GM18498 (cell line): ENCODE measurements at regions not wholly inside any gene's neighbourhood (a gene's known extent, or its start where the extent isn't known, plus 50 kb on each side); places are given as distances from the start of the nearest gene placed in this dataset.
"Not testable (repeated sequence)": the region's sequence is repeated elsewhere in the genome, so short reads cannot be mapped to it uniquely, and the experiment has no call there.

Experiments used
- ATAC-seq: cut with Tn5 transposase; IDR thresholded peaks from one replicate; pipeline ENCODE4 v1.9.1; 2021; ENCODE audit warnings: mild to moderate bottlenecking, moderate library complexity; ENCODE audit not compliant: unreplicated experiment

DNA sequence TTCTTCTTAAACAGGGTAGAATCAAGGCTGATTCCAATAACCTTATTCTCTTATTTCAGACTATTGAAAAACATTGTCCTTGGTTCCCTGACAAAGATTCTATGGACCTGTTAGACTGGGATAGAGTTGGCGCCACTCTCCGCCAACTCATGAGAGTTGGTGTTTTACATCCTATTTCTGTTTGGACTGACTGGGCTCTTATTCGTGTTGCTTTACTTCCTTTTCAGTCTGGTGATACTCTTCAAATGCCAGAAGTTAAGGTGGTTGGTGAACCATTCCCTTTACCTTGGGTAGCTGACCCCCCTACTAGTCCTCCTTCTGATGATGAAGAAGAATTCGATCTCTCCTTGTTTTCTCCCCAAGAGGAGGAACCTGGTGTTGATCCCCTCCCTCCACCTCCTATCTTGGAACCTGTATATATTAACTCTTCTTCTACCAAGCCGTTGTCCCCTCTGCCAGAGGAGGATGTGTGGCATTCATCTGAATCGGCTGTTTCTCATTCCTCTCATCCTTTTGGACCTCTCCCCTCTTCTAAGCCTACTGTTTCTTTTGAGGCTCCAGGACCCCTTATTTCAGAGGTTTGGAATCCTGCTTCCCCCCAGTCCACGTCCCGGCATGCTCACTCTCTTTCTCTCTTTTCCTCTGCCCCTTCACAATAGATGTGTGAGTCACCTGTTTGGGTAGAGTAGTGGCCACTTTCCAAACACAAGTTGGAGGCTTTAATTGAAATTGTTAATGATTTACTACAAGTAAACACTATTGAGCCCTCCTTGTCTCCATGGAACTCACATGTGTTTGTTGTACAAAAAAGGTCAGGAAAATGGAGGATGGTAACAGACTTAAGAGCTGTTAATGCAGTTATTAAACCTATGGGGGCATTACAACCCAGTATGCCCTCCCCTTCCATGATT lies 585.7 kb downstream of the NSUN3 start:
- not testable (repeated sequence) for ATAC-seq

GRCh38 chr3:94654096-94654495 lies 591.2 kb downstream of the NSUN3 start:
- no peak for ATAC-seq

DNA sequence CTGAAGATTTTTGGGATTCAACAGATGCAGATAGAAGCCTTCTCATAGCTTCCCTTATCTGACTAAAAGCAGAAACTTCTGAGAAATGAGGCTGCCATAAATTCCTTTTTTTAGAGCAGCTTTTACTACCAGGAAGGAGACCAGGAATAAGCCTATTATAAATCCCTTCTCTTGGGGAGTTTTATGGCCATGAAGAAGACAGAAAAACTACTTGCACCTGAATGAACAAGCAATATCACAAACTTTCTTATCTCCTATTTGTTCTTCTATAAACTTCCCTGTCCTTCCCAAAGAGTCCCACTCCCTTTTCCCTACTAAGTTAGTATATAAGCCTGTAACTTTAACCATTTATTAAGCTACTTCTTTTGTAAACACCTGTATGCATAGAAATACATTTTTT lies 603.1 kb downstream of the NSUN3 start:
- ATAC-seq, result no peak

DNA sequence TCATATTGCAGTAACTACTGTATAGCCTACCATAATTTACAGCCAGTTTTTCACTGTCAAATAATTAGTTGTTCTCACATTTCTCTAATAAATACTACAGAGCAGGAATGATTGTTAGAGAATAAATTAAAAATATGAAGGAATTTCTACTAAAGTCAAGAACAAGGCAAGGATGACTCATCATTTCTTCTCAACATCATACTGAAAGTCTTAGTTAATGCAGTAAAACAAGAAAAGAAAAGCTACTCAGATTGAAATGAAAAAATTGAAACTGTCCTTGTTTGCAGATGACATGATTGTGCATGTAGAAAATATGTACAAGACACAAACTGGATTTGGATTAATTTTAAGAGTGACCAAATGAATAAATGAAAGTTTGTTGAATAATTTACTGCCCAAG lies 608.2 kb downstream of the NSUN3 start:
- ATAC-seq, result no peak

DNA sequence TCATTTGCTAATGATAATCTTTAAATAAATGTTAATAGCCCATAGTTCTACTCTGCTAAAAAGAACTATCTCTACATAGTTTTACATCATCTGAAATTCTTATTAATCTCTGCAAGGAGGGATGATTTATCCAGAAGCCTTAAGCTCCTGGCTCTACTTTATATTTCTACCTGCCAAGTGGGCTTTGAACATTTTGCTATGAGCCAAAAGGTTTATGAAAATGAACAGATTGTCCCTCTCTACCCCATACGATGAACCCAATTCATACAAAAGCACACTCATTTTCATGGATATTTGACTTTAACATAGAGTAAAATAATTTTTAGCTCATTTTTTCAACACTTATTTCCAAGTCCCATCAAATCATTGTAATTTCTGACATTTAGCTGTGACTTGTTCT lies 611.0 kb downstream of the NSUN3 start:
- no peak for ATAC-seq

DNA sequence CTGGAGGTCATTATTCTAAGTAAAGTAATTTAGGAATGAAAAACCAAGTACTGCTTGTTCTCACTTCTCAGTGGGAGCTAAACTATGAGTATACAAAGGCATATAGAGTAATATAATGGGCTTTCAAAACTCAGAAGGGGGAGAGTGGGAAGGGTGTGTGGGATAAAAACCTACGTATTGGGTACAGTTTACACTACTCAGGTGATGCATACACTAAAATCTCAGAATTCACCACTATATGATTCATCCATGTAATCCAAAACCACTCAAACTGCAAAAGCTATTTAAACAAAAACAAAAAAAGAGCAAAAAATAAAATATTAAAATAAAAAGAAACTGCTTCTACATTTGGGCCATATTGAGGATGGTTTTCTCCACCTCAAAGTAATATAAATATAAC lies 623.3 kb downstream of the NSUN3 start:
- ATAC-seq, result no peak

GRCh38 chr3:94693997-94694640 lies 631.3 kb downstream of the NSUN3 start:
- ATAC-seq, result no peak

DNA sequence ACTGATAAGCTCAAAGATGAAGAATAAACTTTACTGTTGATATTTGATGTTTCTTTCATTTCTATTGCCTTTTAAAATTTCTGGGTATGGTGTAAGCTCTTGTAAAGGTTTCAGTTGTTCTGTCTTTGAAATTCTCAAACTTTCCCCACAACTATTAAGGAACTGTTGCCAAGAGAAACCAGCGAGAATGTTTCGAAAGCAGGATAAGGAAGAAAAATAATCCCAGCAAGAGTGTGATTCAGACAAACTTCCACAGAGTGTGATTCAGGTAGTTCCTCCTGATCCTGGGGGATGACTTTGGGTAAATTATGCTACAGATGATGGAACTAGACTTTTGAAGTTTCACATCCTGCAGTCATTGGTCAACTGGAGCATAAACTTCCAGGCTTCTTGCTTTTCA lies 632.0 kb downstream of the NSUN3 start:
- ATAC-seq, result no peak

DNA sequence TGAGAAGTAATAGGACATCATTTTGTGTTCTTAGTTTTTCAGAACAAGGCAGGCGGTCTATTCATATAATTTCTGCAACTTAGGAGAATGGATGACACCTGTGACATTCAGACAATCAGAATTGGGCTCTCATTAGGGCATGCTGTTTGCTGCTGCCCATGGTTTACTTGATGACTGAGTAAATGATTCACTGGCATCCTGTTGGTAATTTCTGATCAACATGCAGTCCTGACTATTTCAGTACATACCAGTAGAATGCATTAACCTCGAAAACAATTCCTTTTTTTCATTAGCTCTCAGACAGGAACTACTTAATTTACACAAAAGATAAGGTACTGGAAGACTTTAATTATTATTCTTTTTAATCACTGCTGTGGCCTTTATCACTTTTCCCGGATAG lies 641.6 kb downstream of the NSUN3 start:
- no peak for ATAC-seq

GRCh38 chr3:94709249-94709902 lies 646.5 kb downstream of the NSUN3 start:
- no peak for ATAC-seq

DNA sequence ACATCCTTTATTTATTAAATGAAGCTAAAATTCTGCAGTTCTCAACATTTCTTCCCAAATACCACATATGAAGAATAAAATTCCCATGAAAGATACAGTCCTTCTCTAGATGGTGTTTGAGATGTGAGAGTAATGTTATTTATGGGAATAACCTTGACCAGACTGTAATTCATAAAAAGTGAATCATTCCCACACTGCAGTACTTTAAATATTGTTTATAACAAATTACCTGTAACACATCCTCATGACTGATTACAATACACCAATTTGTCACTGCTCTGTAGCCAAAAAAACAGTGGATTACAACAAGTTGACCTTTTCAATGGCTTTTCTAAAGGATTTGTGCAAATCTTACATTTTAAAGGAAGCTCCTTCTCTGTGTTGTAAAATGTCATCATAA lies 651.3 kb downstream of the NSUN3 start:
- no peak for ATAC-seq

DNA sequence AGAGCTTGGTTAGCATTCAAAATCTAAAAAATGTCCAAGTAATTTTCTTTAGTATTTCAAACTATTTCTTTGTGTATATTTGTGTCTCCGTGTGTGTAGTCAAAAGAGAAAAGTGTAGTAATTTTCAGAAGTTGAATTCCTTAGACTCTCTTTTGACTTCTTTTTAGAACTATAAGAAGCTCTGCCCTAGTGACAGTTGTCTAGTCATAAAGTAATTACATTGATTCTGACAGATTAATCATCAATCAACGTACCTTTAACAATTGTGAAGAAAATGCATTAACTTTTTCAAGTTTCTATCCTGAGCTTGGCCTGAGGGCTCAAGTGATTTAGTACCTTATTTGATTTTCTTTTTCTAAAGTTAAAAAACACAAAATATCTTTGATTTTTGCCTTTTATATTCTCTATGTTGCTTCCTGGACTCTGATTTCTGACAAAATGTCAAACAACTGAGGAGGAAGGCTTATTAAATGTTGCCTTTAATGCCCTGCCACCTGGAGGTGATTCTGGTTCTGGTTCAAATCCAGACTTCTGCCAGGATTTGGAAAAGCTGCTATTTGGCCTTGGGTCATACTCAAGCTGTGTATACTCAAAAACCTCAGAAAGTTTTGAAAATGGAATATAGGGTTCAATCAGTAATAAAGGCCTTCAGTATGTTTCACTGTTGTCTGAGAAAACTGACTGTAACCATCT lies 653.6 kb downstream of the NSUN3 start:
- no peak for ATAC-seq

DNA sequence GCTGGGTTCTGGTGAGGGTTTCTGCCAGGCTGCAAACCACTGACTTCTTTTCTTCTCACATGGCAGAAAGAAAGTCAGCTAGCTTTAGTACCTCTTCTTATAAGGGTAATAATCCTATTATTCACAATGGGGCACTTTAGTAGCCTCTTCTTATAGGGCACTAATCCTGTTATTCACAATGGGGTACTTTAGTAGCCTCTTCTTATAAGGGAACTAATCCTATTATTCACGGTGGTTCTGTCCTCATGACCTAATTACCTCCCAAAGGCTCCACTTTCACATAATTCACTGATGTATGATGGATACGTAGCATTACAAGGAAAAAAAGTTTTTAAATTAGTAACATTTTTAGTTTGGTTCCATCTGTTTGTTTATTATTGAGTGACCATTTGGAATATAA lies 671.3 kb downstream of the NSUN3 start:
- ATAC-seq, result no peak

GRCh38 chr3:94735354-94735753 lies 672.5 kb downstream of the NSUN3 start:
- no peak for ATAC-seq

DNA sequence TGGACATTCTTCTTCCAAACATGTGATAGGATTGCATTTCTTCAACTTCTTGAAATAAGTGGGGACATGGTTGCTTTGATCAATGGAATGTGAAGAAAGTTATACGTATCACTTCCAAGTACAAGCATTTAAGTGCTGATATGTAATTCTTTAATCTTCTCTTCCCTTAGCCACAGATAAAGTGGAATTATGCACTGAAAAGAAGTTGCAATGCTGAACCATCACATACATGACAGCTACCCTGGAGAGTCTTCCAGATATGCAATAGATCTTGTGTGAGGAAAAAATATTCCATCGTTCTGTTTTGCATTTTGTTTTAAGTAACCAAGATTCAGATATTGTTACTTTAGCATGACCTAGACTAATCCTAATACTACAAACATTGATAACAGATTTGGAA lies 674.3 kb downstream of the NSUN3 start:
- ATAC-seq, result no peak

- no peak for ATAC-seq
Observed at GRCh38 chr3:94739420-94739819, 676.6 kb downstream of the NSUN3 start.

DNA sequence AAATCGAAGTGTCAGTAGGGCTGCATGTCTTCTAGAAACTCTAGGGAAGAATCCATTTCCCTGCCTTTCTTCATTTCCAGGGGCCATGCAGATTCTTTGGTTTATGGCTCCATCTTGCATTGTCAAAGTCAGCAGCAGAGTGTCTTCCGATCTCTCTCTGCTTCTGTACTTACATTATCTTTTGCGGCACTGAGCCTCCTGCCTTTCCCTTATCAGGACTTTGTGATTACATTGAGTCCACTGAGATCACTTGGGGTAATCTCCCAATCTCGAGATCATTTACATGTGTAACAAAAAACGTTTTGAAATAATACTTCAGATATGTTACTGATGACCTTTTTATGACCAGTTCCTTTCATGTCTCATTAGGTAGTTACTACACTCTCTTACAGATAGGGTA lies 695.9 kb downstream of the NSUN3 start:
- ATAC-seq, result no peak

- no peak for ATAC-seq
Observed at GRCh38 chr3:94772402-94772801, 709.5 kb downstream of the NSUN3 start.

DNA sequence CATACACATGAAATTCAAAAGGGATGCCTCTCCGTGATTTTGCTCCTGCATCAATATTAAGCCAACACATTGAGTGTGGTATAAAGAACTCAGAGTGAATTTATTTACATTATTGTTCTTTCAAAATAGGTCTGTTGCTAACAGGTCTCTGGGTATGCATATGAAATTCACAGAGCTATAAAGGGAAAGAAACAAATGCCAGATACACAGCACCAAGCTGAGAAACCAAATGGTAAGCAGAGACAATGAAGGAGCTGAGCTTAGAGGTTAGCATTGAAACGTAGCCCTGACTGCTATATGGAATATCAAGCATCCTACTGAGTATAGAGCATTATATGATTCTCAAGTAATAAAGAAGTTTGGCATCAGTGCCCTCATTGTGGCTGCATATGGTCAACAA lies 712.9 kb downstream of the NSUN3 start:
- no peak for ATAC-seq

- ATAC-seq, result no peak
Observed at GRCh38 chr3:94776401-94776915, 713.6 kb downstream of the NSUN3 start.

DNA sequence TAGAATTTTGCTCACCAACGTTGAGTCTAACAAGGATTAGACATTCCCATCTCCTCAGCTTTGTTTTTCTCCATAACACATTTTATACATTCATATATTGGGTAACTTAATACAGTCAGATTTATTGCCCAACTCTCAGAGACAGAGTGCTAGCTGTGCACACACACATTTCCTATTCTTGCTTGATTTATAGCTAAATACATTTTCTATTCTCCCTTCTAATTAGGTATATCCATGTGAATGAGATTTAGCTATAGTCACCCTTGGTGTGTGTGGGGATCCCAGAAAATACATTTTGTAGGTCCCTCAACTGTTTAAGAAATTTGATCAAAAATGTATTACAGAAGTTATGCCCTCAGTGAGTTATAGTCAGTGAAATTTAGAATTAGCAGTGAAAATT lies 715.4 kb downstream of the NSUN3 start:
- no peak for ATAC-seq
